ENCODE measurements at regions not wholly inside any gene's neighbourhood (a gene's known extent, or its start where the extent isn't known, plus 50 kb on each side); places are given as distances from the start of the nearest gene placed in this dataset.

DNA sequence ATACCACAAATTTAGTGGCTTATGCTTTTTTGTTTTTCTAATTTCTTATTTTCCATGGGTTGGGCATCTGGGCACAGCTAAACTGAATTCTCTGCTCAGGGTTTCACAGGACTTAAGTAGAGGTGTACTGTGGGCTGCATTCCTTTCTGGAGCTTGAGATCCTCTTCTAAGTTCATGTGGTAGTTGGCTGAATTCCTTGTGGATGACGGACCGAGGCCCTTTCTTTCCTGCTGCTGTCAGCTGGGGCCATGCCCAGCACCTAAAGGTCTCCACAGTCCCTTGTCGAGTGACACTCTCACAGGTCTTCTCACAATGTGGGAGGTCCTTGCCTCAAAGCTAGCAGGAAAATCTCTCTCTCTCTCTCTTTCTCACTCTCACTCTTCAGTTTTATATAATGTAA, 433.5 kb upstream of the LRATD1 start:
- dilution Hi-C loops (cut with MboI; ENCODE audit: extremely low pct_ligation_motif_present, low sequenced_read_pairs) = no loop called here
- Histone ChIP-seq H3K9me1 (ENCODE audit: control insufficient read depth, extremely low read depth, insufficient read depth, low read length) (no peaks in the 10 kb centered on the region), H3K36me3 (ENCODE audit: control insufficient read depth in 2 of 2, extremely low read depth in 1 of 2, insufficient read depth in 2 of 2, low read length in 2 of 2) (no peaks in the 10 kb centered on the region), H3K27ac (ENCODE audit: control insufficient read depth, insufficient read depth, low read length) (no peak overlapping the region), H3K9me3 (ENCODE audit: control insufficient read depth, low read depth, low read length) (no peaks in the 10 kb centered on the region), H3K79me2 (ENCODE audit: control insufficient read depth, insufficient read depth, low read length) (no peaks in the 10 kb centered on the region), H3K4me3 (ENCODE audit: control insufficient read depth in 2 of 3, extremely low read depth in 1 of 3, insufficient read depth in 2 of 3, low read depth in 1 of 3, low read length in 3 of 3) (no peak overlapping the region), H3K4me2 (ENCODE audit: control insufficient read depth, extremely low read depth, insufficient read depth, low read depth, low read length) (no peak overlapping the region), H3K4me1 (ENCODE audit: control insufficient read depth, extremely low read depth, insufficient read depth, low read length) (no peaks in the 10 kb centered on the region), H4K20me1 (ENCODE audit: control insufficient read depth, extremely low read depth, insufficient read depth, low read length) (no peaks in the 10 kb centered on the region), H3K9ac (ENCODE audit: control insufficient read depth, extremely low read depth, insufficient read depth, low read length) (no peak overlapping the region), H3K27me3 (ENCODE audit: control insufficient read depth, extremely low read depth, insufficient read depth, low read length) (no peaks in the 10 kb centered on the region), H2AFZ (ENCODE audit: control insufficient read depth, low read length) (no peak overlapping the region)
- FAIRE-seq (no peak), DNase-seq (ENCODE audit: low read depth, low spot score) (no peak)
- TF ChIP-seq EZH2 (IDR thresholded peaks at IDR 0.05; ENCODE audit: low read length) = no peak
- TF ChIP-seq, protein P1, sequence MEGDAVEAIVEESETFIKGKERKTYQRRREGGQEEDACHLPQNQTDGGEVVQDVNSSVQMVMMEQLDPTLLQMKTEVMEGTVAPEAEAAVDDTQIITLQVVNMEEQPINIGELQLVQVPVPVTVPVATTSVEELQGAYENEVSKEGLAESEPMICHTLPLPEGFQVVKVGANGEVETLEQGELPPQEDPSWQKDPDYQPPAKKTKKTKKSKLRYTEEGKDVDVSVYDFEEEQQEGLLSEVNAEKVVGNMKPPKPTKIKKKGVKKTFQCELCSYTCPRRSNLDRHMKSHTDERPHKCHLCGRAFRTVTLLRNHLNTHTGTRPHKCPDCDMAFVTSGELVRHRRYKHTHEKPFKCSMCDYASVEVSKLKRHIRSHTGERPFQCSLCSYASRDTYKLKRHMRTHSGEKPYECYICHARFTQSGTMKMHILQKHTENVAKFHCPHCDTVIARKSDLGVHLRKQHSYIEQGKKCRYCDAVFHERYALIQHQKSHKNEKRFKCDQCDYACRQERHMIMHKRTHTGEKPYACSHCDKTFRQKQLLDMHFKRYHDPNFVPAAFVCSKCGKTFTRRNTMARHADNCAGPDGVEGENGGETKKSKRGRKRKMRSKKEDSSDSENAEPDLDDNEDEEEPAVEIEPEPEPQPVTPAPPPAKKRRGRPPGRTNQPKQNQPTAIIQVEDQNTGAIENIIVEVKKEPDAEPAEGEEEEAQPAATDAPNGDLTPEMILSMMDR (optimal IDR thresholded peaks at IDR 0.05 in 1 of 3, IDR thresholded peaks at IDR 0.05 in 1 of 3, conservative IDR thresholded peaks at IDR 0.05 in 1 of 3; ENCODE audit: extremely low read depth in 1 of 3, insufficient read depth in 2 of 3, low read length in 3 of 3) = no peak

DNA sequence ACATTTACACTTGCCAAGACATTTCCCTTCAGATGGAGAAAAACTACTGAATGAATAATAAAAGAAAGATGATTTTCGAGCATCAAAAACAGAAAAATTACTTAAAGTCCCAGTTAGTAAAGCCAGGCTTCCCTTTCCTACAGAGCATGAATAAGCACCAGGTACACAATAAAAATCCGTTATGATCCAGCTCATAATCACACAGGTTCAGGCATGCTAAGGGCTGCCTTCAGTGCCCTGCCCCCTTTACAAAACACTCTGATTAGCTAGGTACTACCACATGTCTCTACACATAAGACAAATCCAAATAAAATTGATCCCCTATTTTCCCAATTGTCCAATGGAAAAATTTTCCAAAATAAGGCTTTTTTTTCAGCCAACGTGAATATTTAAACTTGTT, 413.2 kb upstream of the LRATD1 start:
- Histone ChIP-seq H3K9ac (ENCODE audit: control insufficient read depth, extremely low read depth, insufficient read depth, low read length) (no peak overlapping the region), H3K9me3 (ENCODE audit: control insufficient read depth, low read depth, low read length) (no peaks in the 10 kb centered on the region), H3K9me1 (ENCODE audit: control insufficient read depth, extremely low read depth, insufficient read depth, low read length) (no peaks in the 10 kb centered on the region), H3K27ac (ENCODE audit: control insufficient read depth, insufficient read depth, low read length) (no peak overlapping the region), H3K36me3 (ENCODE audit: control insufficient read depth in 2 of 2, extremely low read depth in 1 of 2, insufficient read depth in 2 of 2, low read length in 2 of 2) (no peaks in the 10 kb centered on the region), H3K79me2 (ENCODE audit: control insufficient read depth, insufficient read depth, low read length) (no peaks in the 10 kb centered on the region), H3K4me2 (ENCODE audit: control insufficient read depth, extremely low read depth, insufficient read depth, low read depth, low read length) (peak overlapping the region; percentile 8), H4K20me1 (ENCODE audit: control insufficient read depth, extremely low read depth, insufficient read depth, low read length) (no peaks in the 10 kb centered on the region), H3K4me3 (ENCODE audit: control insufficient read depth in 2 of 3, extremely low read depth in 1 of 3, insufficient read depth in 2 of 3, low read depth in 1 of 3, low read length in 3 of 3) (no peak overlapping the region), H2AFZ (ENCODE audit: control insufficient read depth, low read length) (no peak overlapping the region), H3K4me1 (ENCODE audit: control insufficient read depth, extremely low read depth, insufficient read depth, low read length) (peaks cover 18% of the 10 kb centered on the region), H3K27me3 (ENCODE audit: control insufficient read depth, extremely low read depth, insufficient read depth, low read length) (no peaks in the 10 kb centered on the region)
- TF ChIP-seq, protein P1 (optimal IDR thresholded peaks at IDR 0.05 in 1 of 3, IDR thresholded peaks at IDR 0.05 in 1 of 3, conservative IDR thresholded peaks at IDR 0.05 in 1 of 3; ENCODE audit: extremely low read depth in 1 of 3, insufficient read depth in 2 of 3, low read length in 3 of 3) = no peak
- no peak for TF ChIP-seq EZH2 (IDR thresholded peaks at IDR 0.05; ENCODE audit: low read length)
- dilution Hi-C loops (cut with MboI; ENCODE audit: extremely low pct_ligation_motif_present, low sequenced_read_pairs) = no loop called here
- FAIRE-seq (peak; percentile 77), DNase-seq (ENCODE audit: low read depth, low spot score) (peak; percentile 25)
